ENCODE measurements at regions not wholly inside any gene's neighbourhood (a gene's known extent, or its start where the extent isn't known, plus 50 kb on each side); places are given as distances from the start of the nearest gene placed in this dataset.

DNA sequence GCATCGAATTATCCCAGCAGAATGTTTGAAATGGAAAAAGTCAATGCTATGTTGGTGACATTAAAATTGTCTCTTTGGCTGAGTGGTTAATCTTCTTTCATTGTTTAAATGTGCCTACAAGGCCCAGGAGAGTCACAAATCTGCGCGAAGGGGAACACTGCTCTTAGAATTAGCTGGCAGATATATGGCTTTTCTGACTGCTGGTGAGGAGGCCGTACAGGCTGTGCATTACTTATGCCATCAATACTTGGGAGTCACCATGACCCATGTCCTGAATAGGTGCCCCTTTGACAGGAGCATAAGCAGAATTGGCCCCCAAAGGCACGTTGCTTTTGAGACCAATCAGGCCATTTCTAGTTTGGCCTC lies 521.5 kb downstream of the FUT8 start:
- TF ChIP-seq, protein P1, sequence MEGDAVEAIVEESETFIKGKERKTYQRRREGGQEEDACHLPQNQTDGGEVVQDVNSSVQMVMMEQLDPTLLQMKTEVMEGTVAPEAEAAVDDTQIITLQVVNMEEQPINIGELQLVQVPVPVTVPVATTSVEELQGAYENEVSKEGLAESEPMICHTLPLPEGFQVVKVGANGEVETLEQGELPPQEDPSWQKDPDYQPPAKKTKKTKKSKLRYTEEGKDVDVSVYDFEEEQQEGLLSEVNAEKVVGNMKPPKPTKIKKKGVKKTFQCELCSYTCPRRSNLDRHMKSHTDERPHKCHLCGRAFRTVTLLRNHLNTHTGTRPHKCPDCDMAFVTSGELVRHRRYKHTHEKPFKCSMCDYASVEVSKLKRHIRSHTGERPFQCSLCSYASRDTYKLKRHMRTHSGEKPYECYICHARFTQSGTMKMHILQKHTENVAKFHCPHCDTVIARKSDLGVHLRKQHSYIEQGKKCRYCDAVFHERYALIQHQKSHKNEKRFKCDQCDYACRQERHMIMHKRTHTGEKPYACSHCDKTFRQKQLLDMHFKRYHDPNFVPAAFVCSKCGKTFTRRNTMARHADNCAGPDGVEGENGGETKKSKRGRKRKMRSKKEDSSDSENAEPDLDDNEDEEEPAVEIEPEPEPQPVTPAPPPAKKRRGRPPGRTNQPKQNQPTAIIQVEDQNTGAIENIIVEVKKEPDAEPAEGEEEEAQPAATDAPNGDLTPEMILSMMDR (IDR thresholded peaks at IDR 0.05; ENCODE audit: low read length) = no peak
- TF ChIP-seq EZH2 (optimal IDR thresholded peaks at IDR 0.05; ENCODE audit: low read depth, low read length) (no peak), EZH2phosphoT487 (IDR thresholded peaks at IDR 0.05; ENCODE audit: low read length) (no peak)
